Kidney (tissue), 13 donors: ENCODE measurements at regions not wholly inside any gene's neighbourhood (a gene's known extent, or its start where the extent isn't known, plus 50 kb on each side); places are given as distances from the start of the nearest gene placed in this dataset.

Experiments
- DNase-seq, 5 donors: peaks; one replicate each; pipeline ENCODE4 v3.0.0-alpha.2; 2013 to 2020
- FAIRE-seq: peaks from 2 replicates; lab custom pipeline; 2012; peaks lifted over from hg19 to GRCh38; lab: Jason Lieb, UNC
- H3K27ac ChIP-seq, 2 donors: one replicate each; pipeline ENCODE4 v1.7.0; 2013; ENCODE audit warnings: low read depth in 2 of 2, low read length in 2 of 2, inconsistent platforms in 1 of 2
- H3K27me3 ChIP-seq: one replicate; pipeline ENCODE4 v1.7.1; 2013; ENCODE audit warnings: low read length, inconsistent platforms; ENCODE audit not compliant: control insufficient read depth, insufficient read depth
- H3K36me3 ChIP-seq, 3 donors: one replicate each; pipeline versions ENCODE4 v1.7.0 to v1.7.1; 2013; ENCODE audit warnings: low read length in 3 of 3, control low read depth in 1 of 3, inconsistent platforms in 1 of 3; ENCODE audit not compliant: insufficient read depth in 3 of 3, control insufficient read depth in 2 of 3
- H3K4me1 ChIP-seq, 3 donors: one replicate each; pipeline versions ENCODE4 v1.7.0 to v1.7.1; 2013; ENCODE audit warnings: low read length in 3 of 3, inconsistent platforms in 1 of 3, low read depth in 1 of 3; ENCODE audit not compliant: control insufficient read depth in 2 of 3, insufficient read depth in 2 of 3
- H3K4me3 ChIP-seq, 3 donors: one replicate each; pipeline versions ENCODE4 v1.7.0 to v1.8.1; 2013; ENCODE audit warnings: low read length in 3 of 3, control low read depth in 1 of 3, inconsistent platforms in 1 of 3
- H3K9ac ChIP-seq, 3 donors: one replicate each; pipeline versions ENCODE4 v1.7.0 to v1.7.1; 2013; ENCODE audit warnings: low read length in 3 of 3, control low read depth in 1 of 3, inconsistent platforms in 1 of 3
- H3K9me3 ChIP-seq, 3 donors: one replicate each; pipeline versions ENCODE4 v1.7.0 to v1.7.1; 2013; ENCODE audit warnings: low read length in 3 of 3, control low read depth in 1 of 3, inconsistent platforms in 1 of 3; ENCODE audit not compliant: control insufficient read depth in 2 of 3, insufficient read depth in 1 of 3
- intact Hi-C: fragments of 100-400 bp; cut with DNase I; formaldehyde crosslinking; loops from one replicate; pipeline ENCODE4 v1.11.1; 2022
- TF ChIP-seq, protein P1 (sequence below): IDR thresholded peaks from 3 replicates; pipeline ENCODE4 v1.5.1; 2012; ENCODE audit warnings: mild to moderate bottlenecking, moderate library complexity, borderline replicate concordance; ENCODE audit not compliant: insufficient read depth; ENCODE audit errors: extremely low read depth
- donor health status: control.
- donor health status: control.
- donor health status: control.
- donor health status: control.
- donor health status: control.
- donor health status: DM: yes; HTN: yes; CAD: no.
- donor health status: Normal renal cell carcinoma (clear cell type).

DNA sequence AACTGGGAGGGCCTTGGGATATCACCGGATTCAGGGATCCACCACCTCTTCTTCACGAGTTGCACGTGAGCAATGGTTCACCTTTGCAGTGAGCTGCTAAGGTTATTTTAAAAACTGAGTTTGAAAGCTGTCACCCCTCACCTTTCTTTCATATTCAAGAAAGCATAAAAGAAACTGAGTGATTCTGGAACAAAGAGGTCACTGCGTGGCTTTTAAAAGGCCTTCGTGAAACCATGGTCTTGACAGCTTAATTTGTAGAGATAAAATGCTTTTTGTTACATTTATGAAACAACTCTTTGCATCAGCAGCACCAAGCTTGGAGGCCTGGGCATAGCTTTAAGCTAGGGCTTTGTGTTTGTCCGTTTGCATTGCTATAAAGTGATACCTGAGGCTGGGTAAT, 101.4 kb upstream of the NECTIN1 start:
- TF ChIP-seq, protein P1, sequence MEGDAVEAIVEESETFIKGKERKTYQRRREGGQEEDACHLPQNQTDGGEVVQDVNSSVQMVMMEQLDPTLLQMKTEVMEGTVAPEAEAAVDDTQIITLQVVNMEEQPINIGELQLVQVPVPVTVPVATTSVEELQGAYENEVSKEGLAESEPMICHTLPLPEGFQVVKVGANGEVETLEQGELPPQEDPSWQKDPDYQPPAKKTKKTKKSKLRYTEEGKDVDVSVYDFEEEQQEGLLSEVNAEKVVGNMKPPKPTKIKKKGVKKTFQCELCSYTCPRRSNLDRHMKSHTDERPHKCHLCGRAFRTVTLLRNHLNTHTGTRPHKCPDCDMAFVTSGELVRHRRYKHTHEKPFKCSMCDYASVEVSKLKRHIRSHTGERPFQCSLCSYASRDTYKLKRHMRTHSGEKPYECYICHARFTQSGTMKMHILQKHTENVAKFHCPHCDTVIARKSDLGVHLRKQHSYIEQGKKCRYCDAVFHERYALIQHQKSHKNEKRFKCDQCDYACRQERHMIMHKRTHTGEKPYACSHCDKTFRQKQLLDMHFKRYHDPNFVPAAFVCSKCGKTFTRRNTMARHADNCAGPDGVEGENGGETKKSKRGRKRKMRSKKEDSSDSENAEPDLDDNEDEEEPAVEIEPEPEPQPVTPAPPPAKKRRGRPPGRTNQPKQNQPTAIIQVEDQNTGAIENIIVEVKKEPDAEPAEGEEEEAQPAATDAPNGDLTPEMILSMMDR = no peak
- H3K27me3 ChIP-seq = no peaks in the 10 kb centered on the region
- intact Hi-C loops = no loop called here
- no peaks in the 10 kb centered on the region for H3K9me3 ChIP-seq
- no peaks in the 10 kb centered on the region for H3K36me3 ChIP-seq
- H3K4me3 ChIP-seq = no peak overlapping the region
- no peak overlapping the region for H3K9ac ChIP-seq
- H3K27ac ChIP-seq = no peak overlapping the region
- peaks cover 0 to 11% (median 9%) of the 10 kb centered on the region in 3 donors for H3K4me1 ChIP-seq
- no peak for DNase-seq
- FAIRE-seq = no peak

- H3K27ac ChIP-seq = no peak overlapping the region
- intact Hi-C loops = no loop called here
- H3K9ac ChIP-seq = no peak overlapping the region
- H3K9me3 ChIP-seq = no peaks in the 10 kb centered on the region
- DNase-seq = peak in 1 of 5 donors; percentile 17
- peaks cover 0 to 11% (median 9%) of the 10 kb centered on the region in 3 donors for H3K4me1 ChIP-seq
- TF ChIP-seq, protein P1 = no peak
- FAIRE-seq = no peak
- no peaks in the 10 kb centered on the region for H3K36me3 ChIP-seq
- no peak overlapping the region for H3K4me3 ChIP-seq
- no peaks in the 10 kb centered on the region for H3K27me3 ChIP-seq
Observed at GRCh38 chr11:119829402-119829801, 100.4 kb upstream of the NECTIN1 start.

- Histone ChIP-seq H3K36me3 (no peaks in the 10 kb centered on the region), H3K27me3 (no peaks in the 10 kb centered on the region), H3K4me1 (peaks cover 0 to 11% (median 9%) of the 10 kb centered on the region in 3 donors), H3K9me3 (no peaks in the 10 kb centered on the region), H3K27ac (no peak overlapping the region), H3K4me3 (no peak overlapping the region), H3K9ac (no peak overlapping the region)
- intact Hi-C loops = no loop called here
- DNase-seq = no peak
- no peak for FAIRE-seq
- TF ChIP-seq, protein P1 = no peak
Observed at GRCh38 chr11:119828819-119829218, 99.8 kb upstream of the NECTIN1 start.

GRCh38 chr11:119828006-119828405, 99.0 kb upstream of the NECTIN1 start:
- no peak for DNase-seq

More at GRCh38 chr11:119828006-119828405, 99.0 kb upstream of the NECTIN1 start:
- TF ChIP-seq, protein P1 = no peak
- Histone ChIP-seq H3K36me3 (no peaks in the 10 kb centered on the region), H3K9me3 (no peaks in the 10 kb centered on the region), H3K27me3 (no peaks in the 10 kb centered on the region), H3K9ac (no peak overlapping the region), H3K4me3 (no peak overlapping the region), H3K27ac (no peak overlapping the region), H3K4me1 (peaks cover 0 to 11% (median 9%) of the 10 kb centered on the region in 3 donors)
- no peak for FAIRE-seq
- intact Hi-C loops = no loop called here
